ENCODE measurements at regions not wholly inside any gene's neighbourhood (a gene's known extent, or its start where the extent isn't known, plus 50 kb on each side); places are given as distances from the start of the nearest gene placed in this dataset.

- TF ChIP-seq CTCF (IDR thresholded peaks at IDR 0.05), result no peak
- no peak for TF ChIP-seq POLR2A (IDR thresholded peaks at IDR 0.05)
Observed at GRCh38 chr13:55437162-55437561, 1703.6 kb upstream of the PRR20A start.

Data from thyroid gland (tissue), 4 donors.